Liver (tissue), 8 donors: ENCODE measurements at regions not wholly inside any gene's neighbourhood (a gene's known extent, or its start where the extent isn't known, plus 50 kb on each side); places are given as distances from the start of the nearest gene placed in this dataset.

Experiments used
- DNase-seq: peaks from one replicate; pipeline ENCODE4 v3.0.0-alpha.2; 2017; ENCODE audit warnings: low spot score
- H3K27ac ChIP-seq, 2 donors: one replicate each; pipeline ENCODE4 v1.7.0; 2013; ENCODE audit warnings: inconsistent platforms in 2 of 2, low read length in 2 of 2, control low read depth in 1 of 2, low read depth in 1 of 2, mild to moderate bottlenecking in 1 of 2
- H3K27me3 ChIP-seq, 4 donors: one replicate each; pipeline versions ENCODE4 v1.6.1 to v1.7.0; 2013; ENCODE audit warnings: low read length in 3 of 4, inconsistent platforms in 1 of 4, mild to moderate bottlenecking in 1 of 4, moderate library complexity in 1 of 4; ENCODE audit not compliant: control insufficient read depth in 4 of 4, insufficient read depth in 4 of 4
- H3K36me3 ChIP-seq, 4 donors: one replicate each; pipeline versions ENCODE4 v1.6.1 to v1.7.0; 2013; ENCODE audit warnings: low read length in 3 of 4, mild to moderate bottlenecking in 3 of 4, low read depth in 1 of 4, moderate library complexity in 1 of 4; ENCODE audit not compliant: control insufficient read depth in 4 of 4, insufficient read depth in 3 of 4
- H3K4me1 ChIP-seq, 4 donors: one replicate each; pipeline versions ENCODE4 v1.6.1 to v1.7.0; 2013; ENCODE audit warnings: low read length in 3 of 4, mild to moderate bottlenecking in 3 of 4, moderate library complexity in 1 of 4; ENCODE audit not compliant: control insufficient read depth in 4 of 4, insufficient read depth in 4 of 4
- H3K4me3 ChIP-seq, 3 donors: one replicate each; pipeline versions ENCODE4 v1.6.1 to v1.7.0; 2013; ENCODE audit warnings: low read length in 3 of 3, control low read depth in 1 of 3, low read depth in 1 of 3, mild to moderate bottlenecking in 1 of 3
- H3K9ac ChIP-seq, 2 donors: one replicate each; pipeline ENCODE4 v1.7.0; 2013; ENCODE audit warnings: low read length in 2 of 2, mild to moderate bottlenecking in 2 of 2, moderate library complexity in 2 of 2, control low read depth in 1 of 2, low read depth in 1 of 2
- H3K9me3 ChIP-seq, 4 donors: one replicate each; pipeline versions ENCODE4 v1.6.1 to v1.7.0; 2013; ENCODE audit warnings: low read length in 3 of 4; ENCODE audit not compliant: control insufficient read depth in 4 of 4
- ATF3 ChIP-seq: IDR thresholded peaks from 2 replicates; pipeline ENCODE4 v1.6.1; 2016; ENCODE audit warnings: antibody characterized with exemption
- CTCF ChIP-seq: fragments of 150-350 bp; IDR thresholded peaks from 2 replicates; pipeline ENCODE4 v1.5.1; 2017; ENCODE audit warnings: improper control_type of control experiment, low read depth, low read length; ENCODE audit not compliant: missing input control
- EGR1 ChIP-seq, 2 donors: IDR thresholded peaks; 2 replicates each; pipeline ENCODE4 v1.6.1; 2016 to 2018; ENCODE audit warnings: antibody characterized with exemption in 2 of 2, low read depth in 2 of 2
- FOXA1 ChIP-seq: IDR thresholded peaks from 2 replicates; pipeline ENCODE4 v1.6.1; 2016; ENCODE audit warnings: antibody characterized with exemption
- FOXA2 ChIP-seq: IDR thresholded peaks from 2 replicates; pipeline ENCODE4 v1.6.1; 2016; ENCODE audit warnings: antibody characterized with exemption
- GABPA ChIP-seq, 2 donors: IDR thresholded peaks in 1 of 2; conservative IDR thresholded peaks in 1 of 2; 2 replicates each; pipeline ENCODE4 v1.6.1; 2016; ENCODE audit warnings: antibody characterized with exemption in 2 of 2, mild to moderate bottlenecking in 1 of 2, moderate library complexity in 1 of 2
- HNF4A ChIP-seq, 2 donors: conservative IDR thresholded peaks; 2 replicates each; pipeline ENCODE4 v1.6.1; 2016; ENCODE audit warnings: antibody characterized with exemption in 2 of 2, mild to moderate bottlenecking in 2 of 2
- HNF4G ChIP-seq: IDR thresholded peaks from 2 replicates; pipeline ENCODE4 v1.6.1; 2016; ENCODE audit warnings: antibody characterized with exemption
- JUND ChIP-seq, 2 donors: IDR thresholded peaks; 2 replicates each; pipeline ENCODE4 v1.6.1; 2016; ENCODE audit warnings: antibody characterized with exemption in 2 of 2
- NR2F2 ChIP-seq: IDR thresholded peaks from 2 replicates; pipeline ENCODE4 v1.6.1; 2016; ENCODE audit warnings: antibody characterized with exemption
- RAD21 ChIP-seq, 2 donors: IDR thresholded peaks; 2 replicates each; pipeline ENCODE4 v1.6.1; 2016; ENCODE audit warnings: antibody characterized with exemption in 2 of 2, mild to moderate bottlenecking in 2 of 2
- REST ChIP-seq: IDR thresholded peaks from 2 replicates; pipeline ENCODE4 v1.6.1; 2016; ENCODE audit warnings: antibody characterized with exemption, mild to moderate bottlenecking
- RXRA ChIP-seq, 2 donors: IDR thresholded peaks; 2 replicates each; pipeline ENCODE4 v1.6.1; 2017 to 2018; ENCODE audit warnings: antibody characterized with exemption in 2 of 2, mild to moderate bottlenecking in 1 of 2
- SP1 ChIP-seq: IDR thresholded peaks from 2 replicates; pipeline ENCODE4 v1.6.1; 2018; ENCODE audit warnings: antibody characterized with exemption, mild to moderate bottlenecking
- TAF1 ChIP-seq: conservative IDR thresholded peaks from 2 replicates; pipeline ENCODE4 v1.6.1; 2016; ENCODE audit warnings: antibody characterized with exemption, mild to moderate bottlenecking
- YY1 ChIP-seq: IDR thresholded peaks from 2 replicates; pipeline ENCODE4 v1.6.1; 2016; ENCODE audit warnings: antibody characterized with exemption, mild to moderate bottlenecking
- ZBTB33 ChIP-seq: IDR thresholded peaks from 2 replicates; pipeline ENCODE4 v1.6.1; 2016; ENCODE audit warnings: antibody characterized with exemption
- WGBS: extraction: QIAGEN DNeasy Blood & Tissue Kit; methylation state at CpG from one replicate; pipeline ENCODE4 v1.1.7; 2013; 5-methylcytosine and 5-hydroxymethylcytosine counted together
- donor health status: healthy.
- donor health status: healthy.
- donor health status: healthy.
- donor health status: healthy.
- donor health status: healthy.

GRCh38 chr12:92492995-92493394 lies 209.8 kb upstream of the PLEKHG7 start:
- 95% methylated on average over 2 of the region's 2 CpGs for WGBS
- TF ChIP-seq NR2F2 (no peak), TAF1 (no peak), ATF3 (no peak), RXRA (IDR thresholded peaks at IDR 0.05) (no peak), HNF4A (conservative IDR thresholded peaks at IDR 0.05) (no peak), JUND (IDR thresholded peaks at IDR 0.05) (no peak), YY1 (no peak), ZBTB33 (no peak), EGR1 (IDR thresholded peaks at IDR 0.05; ENCODE audit: low read depth in 2 of 2) (no peak), FOXA2 (no peak), SP1 (no peak), CTCF (no peak), REST (no peak), GABPA (IDR thresholded peaks at IDR 0.05 in 1 of 2, conservative IDR thresholded peaks at IDR 0.05 in 1 of 2) (no peak), HNF4G (no peak), RAD21 (IDR thresholded peaks at IDR 0.05) (no peak)
- Histone ChIP-seq H3K9ac (no peak overlapping the region), H3K9me3 (no peaks in the 10 kb centered on the region), H3K4me1 (peaks cover 0 to 5% (median under 1%) of the 10 kb centered on the region in 4 donors), H3K27ac (no peak overlapping the region), H3K27me3 (no peaks in the 10 kb centered on the region), H3K36me3 (no peaks in the 10 kb centered on the region), H3K4me3 (no peak overlapping the region)
- no peak for DNase-seq

- Histone ChIP-seq H3K4me3 (no peak overlapping the region), H3K9me3 (no peaks in the 10 kb centered on the region), H3K36me3 (no peaks in the 10 kb centered on the region), H3K9ac (no peak overlapping the region), H3K27me3 (no peaks in the 10 kb centered on the region), H3K27ac (no peak overlapping the region), H3K4me1 (no peaks in the 10 kb centered on the region)
- TF ChIP-seq JUND (IDR thresholded peaks at IDR 0.05) (no peak), GABPA (IDR thresholded peaks at IDR 0.05 in 1 of 2, conservative IDR thresholded peaks at IDR 0.05 in 1 of 2) (no peak), HNF4G (no peak), ZBTB33 (no peak), RAD21 (IDR thresholded peaks at IDR 0.05) (no peak), TAF1 (no peak), RXRA (IDR thresholded peaks at IDR 0.05) (no peak), FOXA1 (no peak), ATF3 (no peak), FOXA2 (no peak), SP1 (no peak), NR2F2 (no peak), REST (no peak), EGR1 (IDR thresholded peaks at IDR 0.05; ENCODE audit: low read depth in 2 of 2) (no peak), YY1 (no peak)
- no peak for DNase-seq
Measured at GRCh38 chr12:92492291-92492690, 210.5 kb upstream of the PLEKHG7 start.
